GM13977 (cell line): ENCODE measurements at regions not wholly inside any gene's neighbourhood (a gene's known extent, or its start where the extent isn't known, plus 50 kb on each side); places are given as distances from the start of the nearest gene placed in this dataset.

Experiments
- DNase-seq: peaks from one replicate; pipeline ENCODE4 v3.0.0; 2012; ENCODE audit warnings: low spot score
- CTCF ChIP-seq: IDR thresholded peaks from 2 replicates; pipeline ENCODE4 v1.5.1; 2012; ENCODE audit warnings: mild to moderate bottlenecking, control low read depth; ENCODE audit not compliant: insufficient read depth; ENCODE audit errors: extremely low read depth, missing control alignments
- in situ Hi-C: fragments of 300-500 bp; cut with MboI; formaldehyde crosslinking; loops from one replicate; pipeline ENCODE4 v1.12.0; 2022; ENCODE audit warnings: low sequenced_read_pairs, low pct_unique_long_range_greater_than_20kb, mixed read lengths, inconsistent platforms; ENCODE audit not compliant: unreplicated experiment

- TF ChIP-seq CTCF, result no peak
- DNase-seq, result no peak
- in situ Hi-C loops, result no loop called here
Observed at GRCh38 chr16:86846136-86846535, 267.8 kb downstream of the FOXL1 start.

GRCh38 chr16:86848821-86849220 lies 270.5 kb downstream of the FOXL1 start:
- DNase-seq, result no peak
- in situ Hi-C loops, result no loop called here
- TF ChIP-seq CTCF, result no peak

- no peak for TF ChIP-seq CTCF
- in situ Hi-C loops, result no loop called here
- DNase-seq, result no peak
Observed at GRCh38 chr16:86850670-86851069, 272.3 kb downstream of the FOXL1 start.

GRCh38 chr16:86852135-86852534 lies 273.8 kb downstream of the FOXL1 start:
- DNase-seq, result no peak
- TF ChIP-seq CTCF, result no peak
- in situ Hi-C loops, result no loop called here

- in situ Hi-C loops, result no loop called here
- no peak for DNase-seq
- no peak for TF ChIP-seq CTCF
Observed at GRCh38 chr16:86854058-86854621, 275.8 kb downstream of the FOXL1 start.

GRCh38 chr16:86854626-86855294 lies 276.4 kb downstream of the FOXL1 start:
- no peak for TF ChIP-seq CTCF
- in situ Hi-C loops, result no loop called here
- no peak for DNase-seq
